Astrocyte (in vitro differentiated cells and primary cell): ENCODE measurements at regions not wholly inside any gene's neighbourhood (a gene's known extent, or its start where the extent isn't known, plus 50 kb on each side); places are given as distances from the start of the nearest gene placed in this dataset.

Source experiments
- EZH2 ChIP-seq: IDR thresholded peaks from 2 replicates; pipeline ENCODE4 v1.6.1; 2012; ENCODE audit warnings: mild to moderate bottlenecking, low read length, inconsistent platforms; ENCODE audit not compliant: insufficient read depth
- TF ChIP-seq, protein P1 (sequence below): IDR thresholded peaks from 2 replicates; pipeline ENCODE4 v1.5.1; 2011; ENCODE audit warnings: low read depth, mild to moderate bottlenecking, inconsistent platforms, low read length, moderate library complexity; ENCODE audit not compliant: insufficient read depth

DNA sequence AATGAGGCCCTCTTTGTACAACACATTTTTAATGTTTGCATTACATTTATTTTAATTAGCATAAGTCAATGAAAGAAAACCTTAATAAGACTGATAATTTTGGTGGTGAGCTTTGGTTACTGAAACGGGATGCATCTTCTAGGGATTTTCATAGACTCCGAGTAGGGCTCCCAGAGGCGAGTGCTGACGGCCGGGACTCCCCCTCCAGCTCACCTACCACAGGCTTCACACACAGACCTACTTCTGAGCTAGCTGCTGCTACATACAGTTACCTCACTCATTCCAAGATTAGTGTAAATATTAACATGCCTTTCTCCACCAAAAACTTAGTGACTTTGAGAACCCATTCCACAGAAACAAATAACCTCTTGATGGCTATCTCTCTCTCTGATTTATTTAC lies 271.1 kb downstream of the GALR1 start:
- TF ChIP-seq, protein P1, sequence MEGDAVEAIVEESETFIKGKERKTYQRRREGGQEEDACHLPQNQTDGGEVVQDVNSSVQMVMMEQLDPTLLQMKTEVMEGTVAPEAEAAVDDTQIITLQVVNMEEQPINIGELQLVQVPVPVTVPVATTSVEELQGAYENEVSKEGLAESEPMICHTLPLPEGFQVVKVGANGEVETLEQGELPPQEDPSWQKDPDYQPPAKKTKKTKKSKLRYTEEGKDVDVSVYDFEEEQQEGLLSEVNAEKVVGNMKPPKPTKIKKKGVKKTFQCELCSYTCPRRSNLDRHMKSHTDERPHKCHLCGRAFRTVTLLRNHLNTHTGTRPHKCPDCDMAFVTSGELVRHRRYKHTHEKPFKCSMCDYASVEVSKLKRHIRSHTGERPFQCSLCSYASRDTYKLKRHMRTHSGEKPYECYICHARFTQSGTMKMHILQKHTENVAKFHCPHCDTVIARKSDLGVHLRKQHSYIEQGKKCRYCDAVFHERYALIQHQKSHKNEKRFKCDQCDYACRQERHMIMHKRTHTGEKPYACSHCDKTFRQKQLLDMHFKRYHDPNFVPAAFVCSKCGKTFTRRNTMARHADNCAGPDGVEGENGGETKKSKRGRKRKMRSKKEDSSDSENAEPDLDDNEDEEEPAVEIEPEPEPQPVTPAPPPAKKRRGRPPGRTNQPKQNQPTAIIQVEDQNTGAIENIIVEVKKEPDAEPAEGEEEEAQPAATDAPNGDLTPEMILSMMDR = no peak
- no peak for TF ChIP-seq EZH2
